Coronary artery (tissue), 2 donors: ENCODE measurements at regions not wholly inside any gene's neighbourhood (a gene's known extent, or its start where the extent isn't known, plus 50 kb on each side); places are given as distances from the start of the nearest gene placed in this dataset.

ENCODE experiments used
- DNase-seq: peaks from one replicate; pipeline ENCODE4 v3.0.0-alpha.2; 2017; ENCODE audit warnings: low spot score
- H3K27ac ChIP-seq, 2 donors: fragments of 200-600 bp; sonication (generic); one replicate each; pipeline ENCODE4 v1.5.1; 2016 to 2019
- H3K4me3 ChIP-seq: fragments of 200-600 bp; sonication (generic); 2 replicates; pipeline ENCODE4 v1.5.1; 2016; ENCODE audit warnings: mild to moderate bottlenecking, moderate library complexity
- CTCF ChIP-seq: fragments of 200-600 bp; sonication (generic); IDR thresholded peaks from one replicate; pipeline ENCODE4 v1.5.1; 2019; ENCODE audit warnings: antibody characterized with exemption

- Histone ChIP-seq H3K27ac (no peak overlapping the region), H3K4me3 (no peak overlapping the region)
- no peak for TF ChIP-seq CTCF
- DNase-seq: no peak
Observed at GRCh38 chr13:61766667-61767058, 351.0 kb upstream of the PCDH20 start.

- Histone ChIP-seq H3K4me3 (no peak overlapping the region), H3K27ac (no peak overlapping the region)
- no peak for TF ChIP-seq CTCF
- DNase-seq: no peak
Observed at GRCh38 chr13:61765940-61766666, 350.5 kb upstream of the PCDH20 start.

GRCh38 chr13:61765181-61765742 lies 349.6 kb upstream of the PCDH20 start:
- Histone ChIP-seq H3K4me3 (no peak overlapping the region), H3K27ac (no peak overlapping the region)
- DNase-seq: no peak
- TF ChIP-seq CTCF: no peak

GRCh38 chr13:61761690-61762089 lies 346.0 kb upstream of the PCDH20 start:
- Histone ChIP-seq H3K4me3 (no peak overlapping the region), H3K27ac (no peak overlapping the region)
- no peak for TF ChIP-seq CTCF
- DNase-seq: no peak

- Histone ChIP-seq H3K4me3 (no peak overlapping the region), H3K27ac (no peak overlapping the region)
- TF ChIP-seq CTCF: no peak
- no peak for DNase-seq
Observed at GRCh38 chr13:61760102-61760501, 344.5 kb upstream of the PCDH20 start.

- TF ChIP-seq CTCF: no peak
- H3K27ac ChIP-seq: no peak overlapping the region
- H3K4me3 ChIP-seq: no peak overlapping the region
- DNase-seq: no peak
Observed at GRCh38 chr13:61756031-61756430, 340.4 kb upstream of the PCDH20 start.

- DNase-seq: no peak
- Histone ChIP-seq H3K27ac (no peak overlapping the region), H3K4me3 (no peak overlapping the region)
- no peak for TF ChIP-seq CTCF
Observed at GRCh38 chr13:61751039-61751438, 335.4 kb upstream of the PCDH20 start.
